ENCODE measurements at regions not wholly inside any gene's neighbourhood (a gene's known extent, or its start where the extent isn't known, plus 50 kb on each side); places are given as distances from the start of the nearest gene placed in this dataset.

DNA sequence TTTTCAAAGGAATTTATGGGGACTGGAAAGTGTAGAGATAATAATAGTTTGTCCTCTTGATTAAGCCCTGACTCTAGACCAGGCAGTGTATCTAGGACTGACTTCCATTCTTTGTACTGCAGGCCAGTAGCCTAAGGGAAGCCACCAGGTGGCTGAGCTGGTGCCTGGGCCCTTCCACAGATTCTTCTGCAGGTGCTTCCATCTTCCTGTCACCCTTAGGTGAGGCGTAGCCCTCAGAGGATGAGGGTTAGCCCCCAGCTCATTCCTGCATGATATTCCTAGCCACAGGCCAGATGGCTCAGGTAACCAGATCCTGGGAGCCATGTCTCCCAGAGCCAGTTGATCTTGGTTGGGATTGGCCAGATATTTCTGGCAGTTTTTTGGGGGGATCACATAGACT is 169.0 kb upstream of the IL12A start:
- H2AFZ ChIP-seq (replicated peaks), result no peak overlapping the region
- H3K36me3 ChIP-seq, result no peaks in the 10 kb centered on the region
- Mint-ChIP-seq H3K4me1 (peaks cover 20% of the 10 kb centered on the region), H3K36me3 (peaks cover 2% of the 10 kb centered on the region), H3K4me3 (no peak overlapping the region), H3K27ac (no peak overlapping the region), H3K9me3 (no peaks in the 10 kb centered on the region), H3K27me3 (ENCODE audit: insufficient read depth, low read depth) (peaks cover 4% of the 10 kb centered on the region)
- H4K20me1 ChIP-seq (ENCODE audit: low read depth), result peaks cover 14% of the 10 kb centered on the region
- H3K79me2 ChIP-seq (ENCODE audit: low read depth), result no peaks in the 10 kb centered on the region
- no peak overlapping the region for H3K27ac ChIP-seq
- no peak overlapping the region for H3K4me2 ChIP-seq
- no peaks in the 10 kb centered on the region for H3K27me3 ChIP-seq
- TF ChIP-seq, protein P1, sequence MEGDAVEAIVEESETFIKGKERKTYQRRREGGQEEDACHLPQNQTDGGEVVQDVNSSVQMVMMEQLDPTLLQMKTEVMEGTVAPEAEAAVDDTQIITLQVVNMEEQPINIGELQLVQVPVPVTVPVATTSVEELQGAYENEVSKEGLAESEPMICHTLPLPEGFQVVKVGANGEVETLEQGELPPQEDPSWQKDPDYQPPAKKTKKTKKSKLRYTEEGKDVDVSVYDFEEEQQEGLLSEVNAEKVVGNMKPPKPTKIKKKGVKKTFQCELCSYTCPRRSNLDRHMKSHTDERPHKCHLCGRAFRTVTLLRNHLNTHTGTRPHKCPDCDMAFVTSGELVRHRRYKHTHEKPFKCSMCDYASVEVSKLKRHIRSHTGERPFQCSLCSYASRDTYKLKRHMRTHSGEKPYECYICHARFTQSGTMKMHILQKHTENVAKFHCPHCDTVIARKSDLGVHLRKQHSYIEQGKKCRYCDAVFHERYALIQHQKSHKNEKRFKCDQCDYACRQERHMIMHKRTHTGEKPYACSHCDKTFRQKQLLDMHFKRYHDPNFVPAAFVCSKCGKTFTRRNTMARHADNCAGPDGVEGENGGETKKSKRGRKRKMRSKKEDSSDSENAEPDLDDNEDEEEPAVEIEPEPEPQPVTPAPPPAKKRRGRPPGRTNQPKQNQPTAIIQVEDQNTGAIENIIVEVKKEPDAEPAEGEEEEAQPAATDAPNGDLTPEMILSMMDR (IDR thresholded peaks at IDR 0.05), result no peak
- no peak for TF ChIP-seq EZH2phosphoT487 (IDR thresholded peaks at IDR 0.05)
- TF ChIP-seq EZH2 (IDR thresholded peaks at IDR 0.05), result no peak
- peaks cover 20% of the 10 kb centered on the region for H3F3A ChIP-seq (ENCODE audit: low read depth)
- no peak overlapping the region for H3K4me3 ChIP-seq
- H3K9me3 ChIP-seq (ENCODE audit: low read depth), result no peaks in the 10 kb centered on the region
- no peak overlapping the region for H3K9ac ChIP-seq
- H3K4me1 ChIP-seq, result peaks cover 19% of the 10 kb centered on the region
- no peak for DNase-seq (ENCODE audit: low spot score)

DNA sequence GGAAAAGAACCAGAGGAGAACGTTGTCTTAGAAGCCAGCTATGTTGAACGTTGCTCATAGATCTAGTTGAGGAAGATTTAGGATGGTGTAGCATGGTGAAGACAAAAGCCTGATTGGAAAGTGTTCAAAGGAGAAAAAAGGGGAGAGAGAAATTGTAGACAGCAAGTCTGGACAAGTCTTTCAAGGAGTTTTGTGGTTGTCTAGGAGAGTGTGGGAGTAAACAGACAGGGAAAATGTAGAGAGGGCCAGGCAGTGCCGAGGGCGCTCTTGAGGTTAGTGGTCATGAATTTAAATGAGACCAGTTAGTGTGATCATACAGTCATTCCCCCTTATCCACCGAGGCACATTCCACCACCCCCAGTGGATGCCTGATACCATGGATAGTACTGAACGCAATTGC is 167.5 kb upstream of the IL12A start:
- no peak overlapping the region for H3K4me3 Mint-ChIP-seq
- H3K4me2 ChIP-seq, result no peak overlapping the region
- H3K27me3 Mint-ChIP-seq (ENCODE audit: insufficient read depth, low read depth), result peaks cover 2% of the 10 kb centered on the region
- no peak overlapping the region for H3K4me3 ChIP-seq
- H3K36me3 ChIP-seq, result no peaks in the 10 kb centered on the region
- no peak overlapping the region for H3K27ac Mint-ChIP-seq
- no peaks in the 10 kb centered on the region for H3K9me3 ChIP-seq (ENCODE audit: low read depth)
- H3K9me3 Mint-ChIP-seq, result no peaks in the 10 kb centered on the region
- H3F3A ChIP-seq (ENCODE audit: low read depth), result peaks cover 20% of the 10 kb centered on the region
- no peaks in the 10 kb centered on the region for H3K79me2 ChIP-seq (ENCODE audit: low read depth)
- H3K9ac ChIP-seq, result no peak overlapping the region
- H3K36me3 Mint-ChIP-seq, result peaks cover 2% of the 10 kb centered on the region
- peaks cover 19% of the 10 kb centered on the region for H3K4me1 ChIP-seq
- TF ChIP-seq EZH2phosphoT487 (IDR thresholded peaks at IDR 0.05) (no peak), EZH2 (IDR thresholded peaks at IDR 0.05) (no peak)
- TF ChIP-seq, protein P1 (IDR thresholded peaks at IDR 0.05), result no peak
- peaks cover 14% of the 10 kb centered on the region for H4K20me1 ChIP-seq (ENCODE audit: low read depth)
- H3K27ac ChIP-seq, result no peak overlapping the region
- H2AFZ ChIP-seq (replicated peaks), result no peak overlapping the region
- H3K27me3 ChIP-seq, result no peaks in the 10 kb centered on the region
- no peak for DNase-seq (ENCODE audit: low spot score)
- H3K4me1 Mint-ChIP-seq, result peaks cover 20% of the 10 kb centered on the region

DNA sequence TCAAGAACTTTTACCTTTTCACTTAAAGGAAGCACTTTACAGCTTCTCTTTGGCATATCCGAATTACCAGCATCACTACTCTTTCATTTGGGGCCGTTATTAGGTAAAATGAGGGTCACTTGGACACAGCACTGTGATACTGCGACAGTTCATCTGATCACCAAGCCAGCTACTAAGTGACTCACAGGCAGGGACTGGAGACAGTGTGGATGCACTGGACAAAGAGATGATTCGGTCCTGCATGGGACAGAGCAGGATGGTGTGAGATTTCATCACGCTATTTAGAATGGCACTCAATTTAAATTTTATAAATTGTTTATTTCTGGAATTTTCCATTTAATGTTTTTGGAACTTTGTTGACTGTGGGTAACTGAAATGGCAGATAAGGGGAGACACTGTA is 166.9 kb upstream of the IL12A start:
- H3K36me3 ChIP-seq, result no peaks in the 10 kb centered on the region
- H3K9me3 Mint-ChIP-seq, result no peaks in the 10 kb centered on the region
- H3K27ac Mint-ChIP-seq, result no peak overlapping the region
- H3K9me3 ChIP-seq (ENCODE audit: low read depth), result no peaks in the 10 kb centered on the region
- TF ChIP-seq, protein P1 (IDR thresholded peaks at IDR 0.05), result no peak
- TF ChIP-seq EZH2 (IDR thresholded peaks at IDR 0.05) (no peak), EZH2phosphoT487 (IDR thresholded peaks at IDR 0.05) (no peak)
- no peaks in the 10 kb centered on the region for H3K27me3 Mint-ChIP-seq (ENCODE audit: insufficient read depth, low read depth)
- H3K79me2 ChIP-seq (ENCODE audit: low read depth), result no peaks in the 10 kb centered on the region
- no peaks in the 10 kb centered on the region for H3K27me3 ChIP-seq
- H3K27ac ChIP-seq, result no peak overlapping the region
- H3K4me2 ChIP-seq, result no peak overlapping the region
- no peaks in the 10 kb centered on the region for H3K36me3 Mint-ChIP-seq
- no peak for DNase-seq (ENCODE audit: low spot score)
- peaks cover 19% of the 10 kb centered on the region for H3K4me1 ChIP-seq
- peaks cover 13% of the 10 kb centered on the region for H4K20me1 ChIP-seq (ENCODE audit: low read depth)
- H3K9ac ChIP-seq, result no peak overlapping the region
- H3K4me1 Mint-ChIP-seq, result peaks cover 17% of the 10 kb centered on the region
- H3K4me3 Mint-ChIP-seq, result no peak overlapping the region
- H3F3A ChIP-seq (ENCODE audit: low read depth), result peaks cover 15% of the 10 kb centered on the region
- no peak overlapping the region for H2AFZ ChIP-seq (replicated peaks)
- no peak overlapping the region for H3K4me3 ChIP-seq
